ENCODE measurements at regions not wholly inside any gene's neighbourhood (a gene's known extent, or its start where the extent isn't known, plus 50 kb on each side); places are given as distances from the start of the nearest gene placed in this dataset.

GRCh38 chr13:97660594-97661260 lies 226.8 kb downstream of the RAP2A start:
- Histone ChIP-seq H3K4me1 (ENCODE audit: control insufficient read depth, insufficient read depth, low read length) (peaks cover 2% of the 10 kb centered on the region), H3K9me3 (ENCODE audit: control insufficient read depth in 2 of 2, low read length in 2 of 2) (no peaks in the 10 kb centered on the region), H3K27ac (ENCODE audit: low read length) (no peak overlapping the region), H3K9ac (ENCODE audit: low read length in 2 of 2) (peak overlapping the region in 1 of 2 donors; percentile 3), H3K27me3 (ENCODE audit: control insufficient read depth in 1 of 2, insufficient read depth in 2 of 2, low read length in 2 of 2) (no peaks in the 10 kb centered on the region), H3K36me3 (ENCODE audit: control insufficient read depth in 2 of 2, insufficient read depth in 2 of 2, low read length in 2 of 2) (no peaks in the 10 kb centered on the region), H3K4me3 (ENCODE audit: low read length in 2 of 2) (no peak overlapping the region)

GRCh38 chr13:97686594-97686993 lies 252.6 kb downstream of the RAP2A start:
- Histone ChIP-seq H3K4me1 (ENCODE audit: control insufficient read depth, insufficient read depth, low read length) (no peaks in the 10 kb centered on the region), H3K9ac (ENCODE audit: low read length in 2 of 2) (no peak overlapping the region), H3K27ac (ENCODE audit: low read length) (no peak overlapping the region), H3K4me3 (ENCODE audit: low read length in 2 of 2) (no peak overlapping the region), H3K36me3 (ENCODE audit: control insufficient read depth in 2 of 2, insufficient read depth in 2 of 2, low read length in 2 of 2) (no peaks in the 10 kb centered on the region), H3K27me3 (ENCODE audit: control insufficient read depth in 1 of 2, insufficient read depth in 2 of 2, low read length in 2 of 2) (no peaks in the 10 kb centered on the region), H3K9me3 (ENCODE audit: control insufficient read depth in 2 of 2, low read length in 2 of 2) (peaks cover 0 to 3% of the 10 kb centered on the region in 2 donors)

- Histone ChIP-seq H3K36me3 (ENCODE audit: control insufficient read depth in 2 of 2, insufficient read depth in 2 of 2, low read length in 2 of 2) (no peaks in the 10 kb centered on the region), H3K9me3 (ENCODE audit: control insufficient read depth in 2 of 2, low read length in 2 of 2) (peaks cover 0 to 3% of the 10 kb centered on the region in 2 donors), H3K27me3 (ENCODE audit: control insufficient read depth in 1 of 2, insufficient read depth in 2 of 2, low read length in 2 of 2) (no peaks in the 10 kb centered on the region), H3K4me3 (ENCODE audit: low read length in 2 of 2) (no peak overlapping the region), H3K27ac (ENCODE audit: low read length) (no peak overlapping the region), H3K9ac (ENCODE audit: low read length in 2 of 2) (no peak overlapping the region), H3K4me1 (ENCODE audit: control insufficient read depth, insufficient read depth, low read length) (no peaks in the 10 kb centered on the region)
Measured at GRCh38 chr13:97692628-97693027, 258.7 kb downstream of the RAP2A start.

- no peaks in the 10 kb centered on the region for H3K27me3 ChIP-seq (ENCODE audit: control insufficient read depth in 1 of 2, insufficient read depth in 2 of 2, low read length in 2 of 2)
- no peak overlapping the region for H3K27ac ChIP-seq (ENCODE audit: low read length)
- no peaks in the 10 kb centered on the region for H3K9me3 ChIP-seq (ENCODE audit: control insufficient read depth in 2 of 2, low read length in 2 of 2)
- no peak overlapping the region for H3K4me3 ChIP-seq (ENCODE audit: low read length in 2 of 2)
- H3K36me3 ChIP-seq (ENCODE audit: control insufficient read depth in 2 of 2, insufficient read depth in 2 of 2, low read length in 2 of 2): no peaks in the 10 kb centered on the region
- no peaks in the 10 kb centered on the region for H3K4me1 ChIP-seq (ENCODE audit: control insufficient read depth, insufficient read depth, low read length)
- no peak overlapping the region for H3K9ac ChIP-seq (ENCODE audit: low read length in 2 of 2)
Measured at GRCh38 chr13:97695684-97696083, 257.8 kb upstream of the IPO5 start.

DNA sequence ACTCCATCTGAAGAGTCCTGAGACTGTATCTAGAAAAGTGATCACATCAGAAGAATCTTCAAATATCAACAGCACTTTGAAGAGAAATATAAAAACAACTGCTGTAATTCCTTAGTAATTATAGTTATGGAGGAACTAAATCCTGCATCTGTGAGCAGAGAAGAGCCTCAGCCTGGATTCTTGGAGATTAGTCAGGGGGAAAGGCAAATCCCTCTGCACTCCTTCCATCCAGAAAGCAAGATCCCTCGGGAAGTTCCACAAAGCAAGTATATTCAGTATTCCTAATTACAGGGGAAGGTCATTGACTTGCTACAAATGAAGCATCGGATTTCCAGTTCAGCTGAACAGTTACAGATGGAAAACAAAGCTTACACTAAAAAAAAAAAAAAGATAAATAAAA lies 256.6 kb upstream of the IPO5 start:
- Histone ChIP-seq H3K4me1 (ENCODE audit: control insufficient read depth, insufficient read depth, low read length) (no peaks in the 10 kb centered on the region), H3K9me3 (ENCODE audit: control insufficient read depth in 2 of 2, low read length in 2 of 2) (no peaks in the 10 kb centered on the region), H3K9ac (ENCODE audit: low read length in 2 of 2) (no peak overlapping the region), H3K27ac (ENCODE audit: low read length) (no peak overlapping the region), H3K4me3 (ENCODE audit: low read length in 2 of 2) (no peak overlapping the region), H3K36me3 (ENCODE audit: control insufficient read depth in 2 of 2, insufficient read depth in 2 of 2, low read length in 2 of 2) (no peaks in the 10 kb centered on the region), H3K27me3 (ENCODE audit: control insufficient read depth in 1 of 2, insufficient read depth in 2 of 2, low read length in 2 of 2) (no peaks in the 10 kb centered on the region)

- H3K27ac ChIP-seq (ENCODE audit: low read length): no peak overlapping the region
- no peaks in the 10 kb centered on the region for H3K36me3 ChIP-seq (ENCODE audit: control insufficient read depth in 2 of 2, insufficient read depth in 2 of 2, low read length in 2 of 2)
Measured at GRCh38 chr13:97700306-97700848, 253.1 kb upstream of the IPO5 start.

DNA sequence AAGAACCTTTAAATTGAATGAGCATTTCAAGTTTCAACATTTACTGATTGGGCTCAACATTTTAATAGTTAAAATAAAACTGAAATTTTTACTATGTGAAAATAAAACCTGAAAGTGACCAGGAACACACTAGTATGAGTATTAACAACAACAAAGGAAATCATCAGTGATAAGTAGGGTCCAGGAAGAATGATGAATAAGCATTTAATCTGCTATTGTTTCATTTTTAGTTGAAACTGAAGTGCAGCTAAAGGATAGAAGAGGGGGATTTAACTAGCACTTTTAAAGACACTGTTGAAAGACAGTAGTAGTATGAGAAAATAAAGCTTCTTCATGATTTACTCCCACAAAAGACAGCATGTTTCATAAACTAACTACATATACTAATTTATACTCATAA lies 250.9 kb upstream of the IPO5 start:
- H3K9ac ChIP-seq (ENCODE audit: low read length in 2 of 2): no peak overlapping the region
- H3K9me3 ChIP-seq (ENCODE audit: control insufficient read depth in 2 of 2, low read length in 2 of 2): no peaks in the 10 kb centered on the region
- no peak overlapping the region for H3K27ac ChIP-seq (ENCODE audit: low read length)
- H3K27me3 ChIP-seq (ENCODE audit: control insufficient read depth in 1 of 2, insufficient read depth in 2 of 2, low read length in 2 of 2): no peaks in the 10 kb centered on the region
- H3K36me3 ChIP-seq (ENCODE audit: control insufficient read depth in 2 of 2, insufficient read depth in 2 of 2, low read length in 2 of 2): no peaks in the 10 kb centered on the region
- no peaks in the 10 kb centered on the region for H3K4me1 ChIP-seq (ENCODE audit: control insufficient read depth, insufficient read depth, low read length)
- no peak overlapping the region for H3K4me3 ChIP-seq (ENCODE audit: low read length in 2 of 2)

More at GRCh38 chr13:97700306-97700848, 253.1 kb upstream of the IPO5 start:
- no peaks in the 10 kb centered on the region for H3K9me3 ChIP-seq (ENCODE audit: control insufficient read depth in 2 of 2, low read length in 2 of 2)
- no peak overlapping the region for H3K4me3 ChIP-seq (ENCODE audit: low read length in 2 of 2)
- H3K4me1 ChIP-seq (ENCODE audit: control insufficient read depth, insufficient read depth, low read length): no peaks in the 10 kb centered on the region
- H3K27me3 ChIP-seq (ENCODE audit: control insufficient read depth in 1 of 2, insufficient read depth in 2 of 2, low read length in 2 of 2): no peaks in the 10 kb centered on the region
- H3K9ac ChIP-seq (ENCODE audit: low read length in 2 of 2): no peak overlapping the region

DNA sequence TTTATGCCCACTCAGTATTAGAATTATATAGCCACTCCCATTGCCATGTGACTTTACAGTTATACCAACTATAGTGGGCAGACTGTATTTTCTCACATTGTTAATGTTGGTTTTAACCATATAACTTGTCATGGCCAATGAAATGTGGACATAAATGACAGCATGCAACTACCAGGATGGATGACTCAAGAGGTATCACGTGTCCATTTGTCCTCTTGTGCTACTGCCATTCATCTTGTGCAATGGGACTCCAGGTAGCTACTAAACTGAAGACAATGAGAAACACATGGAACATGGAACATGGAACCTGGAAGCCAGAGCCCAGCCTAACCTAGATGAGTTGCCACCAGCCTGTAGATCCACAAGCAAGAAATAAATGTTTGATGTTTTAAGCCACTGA lies 242.7 kb upstream of the IPO5 start:
- Histone ChIP-seq H3K9me3 (ENCODE audit: control insufficient read depth in 2 of 2, low read length in 2 of 2) (no peaks in the 10 kb centered on the region), H3K27ac (ENCODE audit: low read length) (no peak overlapping the region), H3K4me3 (ENCODE audit: low read length in 2 of 2) (no peak overlapping the region), H3K27me3 (ENCODE audit: control insufficient read depth in 1 of 2, insufficient read depth in 2 of 2, low read length in 2 of 2) (no peaks in the 10 kb centered on the region), H3K9ac (ENCODE audit: low read length in 2 of 2) (no peak overlapping the region), H3K36me3 (ENCODE audit: control insufficient read depth in 2 of 2, insufficient read depth in 2 of 2, low read length in 2 of 2) (no peaks in the 10 kb centered on the region), H3K4me1 (ENCODE audit: control insufficient read depth, insufficient read depth, low read length) (no peaks in the 10 kb centered on the region)

DNA sequence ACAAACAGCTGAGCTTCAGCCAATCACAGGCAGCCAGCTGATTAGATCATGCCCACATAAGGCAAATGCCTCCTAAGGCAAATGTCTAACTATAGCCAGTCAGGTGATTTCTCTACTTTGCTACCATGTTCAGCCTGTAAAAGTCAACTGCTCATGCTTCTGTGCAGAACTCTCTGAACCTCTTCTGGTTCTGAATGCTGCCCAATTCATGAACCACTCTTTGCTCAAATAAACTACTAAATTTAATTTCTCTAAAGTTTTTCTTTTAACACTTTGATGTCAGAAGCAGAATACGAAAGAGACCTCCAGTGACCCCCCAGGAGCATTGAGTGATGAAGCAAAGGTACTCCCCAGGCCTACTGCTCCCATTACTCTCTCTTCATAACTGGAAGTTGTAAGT lies 240.7 kb upstream of the IPO5 start:
- Histone ChIP-seq H3K9me3 (ENCODE audit: control insufficient read depth in 2 of 2, low read length in 2 of 2) (no peaks in the 10 kb centered on the region), H3K4me1 (ENCODE audit: control insufficient read depth, insufficient read depth, low read length) (no peaks in the 10 kb centered on the region), H3K36me3 (ENCODE audit: control insufficient read depth in 2 of 2, insufficient read depth in 2 of 2, low read length in 2 of 2) (no peaks in the 10 kb centered on the region), H3K27ac (ENCODE audit: low read length) (no peak overlapping the region), H3K9ac (ENCODE audit: low read length in 2 of 2) (no peak overlapping the region), H3K27me3 (ENCODE audit: control insufficient read depth in 1 of 2, insufficient read depth in 2 of 2, low read length in 2 of 2) (no peaks in the 10 kb centered on the region), H3K4me3 (ENCODE audit: low read length in 2 of 2) (no peak overlapping the region)

- Histone ChIP-seq H3K4me1 (ENCODE audit: control insufficient read depth, insufficient read depth, low read length) (no peaks in the 10 kb centered on the region), H3K9me3 (ENCODE audit: control insufficient read depth in 2 of 2, low read length in 2 of 2) (no peaks in the 10 kb centered on the region), H3K27ac (ENCODE audit: low read length) (no peak overlapping the region), H3K9ac (ENCODE audit: low read length in 2 of 2) (no peak overlapping the region), H3K27me3 (ENCODE audit: control insufficient read depth in 1 of 2, insufficient read depth in 2 of 2, low read length in 2 of 2) (no peaks in the 10 kb centered on the region), H3K4me3 (ENCODE audit: low read length in 2 of 2) (no peak overlapping the region), H3K36me3 (ENCODE audit: control insufficient read depth in 2 of 2, insufficient read depth in 2 of 2, low read length in 2 of 2) (no peaks in the 10 kb centered on the region)
Measured at GRCh38 chr13:97715763-97716162, 237.7 kb upstream of the IPO5 start.

- Histone ChIP-seq H3K9ac (ENCODE audit: low read length in 2 of 2) (no peak overlapping the region), H3K4me3 (ENCODE audit: low read length in 2 of 2) (no peak overlapping the region), H3K27me3 (ENCODE audit: control insufficient read depth in 1 of 2, insufficient read depth in 2 of 2, low read length in 2 of 2) (no peaks in the 10 kb centered on the region), H3K36me3 (ENCODE audit: control insufficient read depth in 2 of 2, insufficient read depth in 2 of 2, low read length in 2 of 2) (no peaks in the 10 kb centered on the region), H3K27ac (ENCODE audit: low read length) (no peak overlapping the region), H3K4me1 (ENCODE audit: control insufficient read depth, insufficient read depth, low read length) (no peaks in the 10 kb centered on the region), H3K9me3 (ENCODE audit: control insufficient read depth in 2 of 2, low read length in 2 of 2) (no peaks in the 10 kb centered on the region)
Measured at GRCh38 chr13:97716746-97717145, 236.7 kb upstream of the IPO5 start.
